GM18907 (cell line): ENCODE measurements at regions not wholly inside any gene's neighbourhood (a gene's known extent, or its start where the extent isn't known, plus 50 kb on each side); places are given as distances from the start of the nearest gene placed in this dataset.
"Not testable (repeated sequence)": the region's sequence is repeated elsewhere in the genome, so short reads cannot be mapped to it uniquely, and the experiment has no call there.

Experiments
- ATAC-seq: cut with Tn5 transposase; IDR thresholded peaks from one replicate; pipeline ENCODE4 v1.9.1; 2021; ENCODE audit warnings: mild to moderate bottlenecking, moderate library complexity; ENCODE audit not compliant: unreplicated experiment

GRCh38 chr4:187613089-187613839 lies 382.3 kb upstream of the ZFP42 start:
- ATAC-seq, result no peak

DNA sequence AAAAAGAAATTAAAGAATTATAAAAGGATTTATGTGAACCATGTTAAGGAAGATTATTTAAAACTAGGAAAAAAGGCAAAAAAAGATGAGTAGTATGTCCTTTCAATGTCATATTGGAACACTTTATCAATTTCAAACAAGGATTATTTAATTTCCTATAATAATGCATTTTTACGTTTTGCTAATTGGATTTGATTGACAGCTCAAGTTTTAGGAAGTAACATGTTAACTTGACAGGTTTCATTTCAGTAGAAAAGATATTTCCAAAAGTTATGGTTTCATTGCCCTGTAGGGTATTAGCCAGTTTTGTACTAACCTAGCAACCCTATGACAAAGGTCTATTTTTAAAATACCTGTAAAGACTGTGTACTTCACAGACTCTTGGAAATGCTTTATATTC lies 379.6 kb upstream of the ZFP42 start:
- ATAC-seq, result no peak

- no peak for ATAC-seq
Measured at GRCh38 chr4:187617113-187617512, 378.5 kb upstream of the ZFP42 start.

- ATAC-seq, result no peak
Measured at GRCh38 chr4:187618701-187619281, 376.8 kb upstream of the ZFP42 start.

DNA sequence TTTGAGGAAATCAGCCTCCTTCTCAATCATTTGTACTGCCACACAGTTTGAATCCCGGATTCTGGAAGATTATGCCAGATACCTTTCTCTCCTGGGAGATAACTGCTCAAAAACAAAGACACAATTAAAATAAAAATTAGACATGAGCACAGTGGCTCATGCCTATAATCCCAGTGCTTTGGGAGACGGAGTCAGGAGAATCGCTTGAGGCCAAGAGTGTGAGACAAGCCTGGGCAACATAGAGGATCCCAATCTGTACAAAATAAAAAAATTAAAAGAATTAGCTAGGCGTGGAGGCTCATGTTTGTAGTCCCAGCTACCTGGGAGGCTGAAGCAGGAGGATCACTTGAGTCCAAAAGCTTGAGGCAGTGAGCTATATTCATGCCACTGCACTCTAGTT lies 376.3 kb upstream of the ZFP42 start:
- ATAC-seq, result no peak

GRCh38 chr4:187632260-187632995 lies 363.1 kb upstream of the ZFP42 start:
- no peak for ATAC-seq

DNA sequence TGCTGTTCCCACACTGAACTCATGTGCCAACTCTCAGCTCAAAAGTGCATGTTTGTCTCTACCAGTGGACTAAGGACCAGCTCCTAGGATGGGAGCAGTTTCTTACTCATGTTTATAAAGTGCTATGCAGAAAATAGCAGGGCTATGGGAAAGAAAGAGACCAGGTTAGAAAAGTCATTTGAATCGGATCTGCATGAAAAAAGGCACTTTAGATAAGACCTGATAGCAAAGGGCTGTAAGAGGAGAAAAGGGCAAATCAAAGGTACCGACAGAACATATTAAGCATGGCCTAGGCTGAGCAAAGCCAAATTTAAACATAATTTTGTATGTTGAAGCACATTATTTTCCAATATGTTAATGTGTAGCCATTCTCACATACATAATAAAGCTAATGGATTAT lies 362.3 kb upstream of the ZFP42 start:
- no peak for ATAC-seq

DNA sequence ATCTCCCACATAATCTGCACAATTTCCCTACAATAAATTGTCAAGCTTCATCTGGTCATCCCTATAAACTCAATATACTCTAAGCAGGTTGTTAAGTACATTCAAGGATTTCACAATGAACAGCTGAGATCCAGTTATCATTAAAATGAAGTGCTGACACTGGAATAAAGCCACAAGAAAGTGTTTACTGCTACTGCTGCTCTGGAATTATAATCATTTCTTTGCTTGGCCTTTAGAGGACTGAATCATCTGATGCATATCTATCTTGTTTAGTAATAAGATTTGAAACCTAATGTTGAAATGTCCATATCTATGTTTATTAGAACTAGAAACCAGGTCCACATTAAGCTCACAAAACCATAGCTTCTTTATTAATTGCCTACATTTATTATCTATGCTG lies 338.6 kb upstream of the ZFP42 start:
- ATAC-seq, result no peak

DNA sequence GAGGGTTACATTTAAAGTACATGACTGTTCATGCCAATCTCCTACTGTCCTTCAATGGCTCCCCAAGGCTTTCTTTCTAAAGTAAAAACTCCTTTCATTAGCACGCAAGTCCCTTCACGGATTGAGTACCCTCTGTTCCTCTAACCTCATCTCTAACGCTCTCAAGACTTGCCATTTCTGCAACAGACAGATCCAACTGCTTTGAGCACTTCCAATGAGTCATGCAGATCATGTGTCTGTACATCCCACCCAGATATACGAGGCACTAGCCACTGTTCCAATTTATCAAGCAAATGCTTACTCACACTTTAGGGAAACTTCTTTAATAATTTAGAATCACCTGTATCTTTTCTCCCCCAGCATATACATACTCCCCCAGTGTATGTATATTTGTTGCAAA lies 332.5 kb upstream of the ZFP42 start:
- no peak for ATAC-seq

GRCh38 chr4:187664011-187664410 lies 331.6 kb upstream of the ZFP42 start:
- ATAC-seq, result no peak

- ATAC-seq, result no peak
Measured at GRCh38 chr4:187665086-187665485, 330.5 kb upstream of the ZFP42 start.

- ATAC-seq, result no peak
Measured at GRCh38 chr4:187666034-187666433, 329.5 kb upstream of the ZFP42 start.

GRCh38 chr4:187666697-187667494 lies 328.7 kb upstream of the ZFP42 start:
- no peak for ATAC-seq

DNA sequence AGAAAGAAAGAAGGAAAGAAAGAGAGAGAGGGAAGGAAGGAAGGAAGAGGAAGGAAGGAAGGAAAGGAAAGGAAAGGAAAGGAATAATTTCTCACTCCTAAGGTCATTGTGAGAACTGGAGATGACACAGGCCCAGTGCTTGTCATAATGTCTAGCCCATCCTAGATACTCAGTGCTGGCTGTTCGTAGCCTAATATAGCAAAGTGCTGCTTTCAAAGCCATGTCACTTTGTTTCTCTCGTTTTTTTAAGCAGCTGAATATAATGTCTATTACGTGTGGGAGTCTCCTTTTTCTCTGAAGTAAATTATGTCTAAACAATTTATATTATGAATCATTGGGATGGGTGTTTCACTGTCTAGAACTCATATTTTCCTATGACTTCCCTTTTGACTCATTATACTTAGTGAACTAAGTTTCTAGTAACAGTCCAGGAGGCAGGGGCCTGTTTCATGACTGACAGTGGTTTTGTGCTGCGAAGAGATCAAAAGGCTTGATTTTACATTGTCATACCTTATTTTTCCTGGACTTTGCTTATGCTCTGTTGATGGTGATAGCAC lies 327.0 kb upstream of the ZFP42 start:
- ATAC-seq, result no peak

DNA sequence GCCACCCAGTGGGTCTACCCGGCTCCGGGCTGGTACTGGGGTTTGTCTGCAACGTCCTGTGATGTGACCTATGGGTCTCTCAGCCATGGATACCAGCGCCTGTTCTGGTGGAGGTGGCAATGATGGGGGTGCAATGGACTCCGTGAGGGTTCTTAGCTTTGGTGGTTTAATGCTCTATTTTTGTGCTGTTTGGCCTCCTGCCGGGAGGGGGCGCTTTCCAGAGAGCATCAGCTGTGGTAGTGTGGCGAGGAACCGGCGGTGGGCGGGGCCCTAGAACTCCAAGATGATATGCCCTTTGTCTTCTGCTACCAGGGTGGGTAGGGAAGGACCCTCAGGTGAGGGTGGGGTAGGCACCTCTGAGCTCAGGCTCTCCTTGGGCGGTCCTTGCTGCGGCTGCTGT lies 324.1 kb upstream of the ZFP42 start:
- ATAC-seq, result not testable (repeated sequence)

DNA sequence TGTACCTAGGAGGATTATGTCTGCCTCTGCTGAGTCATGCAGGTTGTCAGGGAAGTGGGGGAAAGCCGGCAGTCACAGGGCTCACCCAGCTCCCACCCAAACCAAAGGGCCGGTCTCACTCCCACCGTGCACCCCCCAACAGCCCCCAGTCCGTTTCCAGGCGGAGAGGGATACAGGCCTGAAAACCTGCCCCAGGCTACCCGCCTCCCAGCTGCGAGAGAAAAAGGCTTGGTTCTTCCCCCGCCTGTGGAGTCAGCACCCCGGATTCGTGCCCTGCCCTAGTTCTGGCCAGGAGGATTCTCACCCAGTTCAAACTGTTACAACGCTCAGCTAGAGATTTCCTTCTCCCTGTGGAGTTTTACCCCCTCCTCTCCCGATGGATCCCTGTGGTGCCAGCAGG lies 323.6 kb upstream of the ZFP42 start:
- not testable (repeated sequence) for ATAC-seq

DNA sequence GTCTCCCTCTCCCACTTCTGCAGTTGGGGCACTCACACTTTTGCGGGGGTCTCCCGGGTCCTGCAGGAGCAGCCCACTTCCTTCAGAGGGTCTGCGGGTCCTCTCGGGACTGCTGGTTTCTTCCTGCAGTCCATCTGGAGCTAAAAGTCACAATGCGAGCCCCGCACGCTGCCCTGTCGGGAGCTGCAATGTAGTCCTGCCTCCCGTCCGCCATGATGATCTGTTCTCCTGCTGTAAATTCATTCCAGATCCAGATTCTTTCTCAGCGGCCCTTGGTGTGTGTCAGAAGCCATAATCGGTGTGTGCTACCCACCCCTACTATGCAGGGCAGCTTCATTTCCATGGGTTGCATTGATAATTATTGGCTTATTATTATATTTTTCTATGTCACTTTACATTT lies 323.0 kb upstream of the ZFP42 start:
- not testable (repeated sequence) for ATAC-seq

DNA sequence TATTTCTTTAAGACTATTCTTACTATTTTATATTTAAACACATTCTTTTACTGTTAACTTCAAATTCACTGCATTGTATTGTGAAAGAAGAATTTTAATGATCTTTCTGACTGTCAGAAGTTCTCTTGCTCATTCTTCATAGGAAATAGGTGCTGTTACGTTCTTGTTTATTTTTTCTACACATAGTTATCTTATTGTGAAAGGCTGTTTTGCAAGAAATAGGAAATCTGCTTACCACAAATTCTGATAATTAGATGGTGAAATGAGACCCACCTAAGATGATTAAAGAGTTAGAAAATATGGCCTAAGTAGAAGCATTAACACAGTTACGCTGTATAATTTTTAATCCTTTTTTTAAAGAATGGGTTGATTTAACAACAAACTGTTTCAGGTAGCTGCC lies 316.1 kb upstream of the ZFP42 start:
- no peak for ATAC-seq

- ATAC-seq, result no peak
Measured at GRCh38 chr4:187685247-187685646, 310.3 kb upstream of the ZFP42 start.

DNA sequence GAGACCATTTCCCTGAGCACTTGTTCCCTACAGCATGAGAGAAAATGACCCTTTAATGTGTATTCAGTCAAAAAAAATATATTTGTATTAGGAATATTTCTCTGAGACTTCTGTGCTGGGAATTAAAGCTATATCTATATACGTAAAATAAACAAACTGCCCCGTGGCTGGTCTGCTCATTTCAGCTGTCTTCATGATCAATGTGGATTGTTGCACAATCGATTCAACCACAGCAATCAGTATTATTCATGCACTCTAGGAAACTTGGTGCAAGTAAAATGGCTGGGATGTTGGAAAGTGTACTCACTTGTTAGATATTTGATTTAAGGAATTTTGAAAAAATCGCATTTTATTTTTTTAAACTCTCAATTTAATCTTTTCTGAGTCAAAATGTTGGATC lies 307.9 kb upstream of the ZFP42 start:
- ATAC-seq, result no peak

DNA sequence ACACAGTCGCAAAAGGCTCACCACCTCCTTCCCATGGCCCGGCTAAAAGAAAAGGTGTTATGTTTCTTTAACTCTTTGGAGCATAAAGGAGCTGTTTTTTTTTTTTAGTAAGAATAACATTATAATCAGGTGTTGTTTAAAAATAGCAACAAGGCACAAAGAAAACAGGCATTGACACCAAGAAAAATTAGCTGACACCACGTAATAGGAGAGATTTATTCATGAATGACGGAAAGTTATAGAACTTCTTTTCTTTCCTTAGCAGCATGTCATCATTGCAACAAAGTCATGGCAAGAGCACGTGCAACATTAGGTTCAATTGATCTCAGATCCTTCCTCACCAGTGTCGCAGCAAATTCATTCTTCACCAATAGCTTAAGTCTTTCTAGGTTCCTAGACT lies 302.9 kb upstream of the ZFP42 start:
- ATAC-seq, result no peak
